K562 (cell line): ENCODE measurements at regions not wholly inside any gene's neighbourhood (a gene's known extent, or its start where the extent isn't known, plus 50 kb on each side); places are given as distances from the start of the nearest gene placed in this dataset.

Experiments
- ATAC-seq: fragments of 200-7000 bp; cut with Tn5 transposase; 3 replicates; pipeline ENCODE4 v1.9.1; 2020; ENCODE audit warnings: moderate library complexity
- BruUV-seq: library from RNA; stranded (reverse); fragments of 400-500 nt; replicated peaks from 2 replicates; lab custom pipeline; 2021; lab: Mats Ljungman, UMichigan
- CTCF ChIA-PET: fragments of 300-600 bp; formaldehyde crosslinking; extraction: SDS; loops from one replicate; lab custom pipeline; 2021; ENCODE audit warnings: low intra/inter-chr PET ratio; lab: Yijun Ruan, JAX
- POLR2A ChIA-PET: fragments of 300-600, 350-650 bp; sonication (Branson Sonifier 250); formaldehyde crosslinking; extraction: SDS; loops from one replicate; lab custom pipeline; 2021; ENCODE audit warnings: antibody characterized with exemption, inconsistent platforms; lab: Yijun Ruan, JAX
- DNase-seq, 4 experiments: peaks; one replicate each; pipeline versions ENCODE4 v3.0.0 to v3.0.0-alpha.2; 2011 to 2018; ENCODE audit warnings: low spot score in 3 of 4, mixed read lengths in 3 of 4; ENCODE audit errors: extremely low read depth in 1 of 4
- FAIRE-seq: peaks from 2 replicates; lab custom pipeline; 2011; peaks lifted over from hg19 to GRCh38; lab: Jason Lieb, UNC
- H2AFZ ChIP-seq: 2 replicates; pipeline ENCODE4 v1.6.0; 2011; ENCODE audit warnings: low read depth, low read length, control low read depth, inconsistent platforms
- H3K27ac ChIP-seq: fragments of 200-600 bp; 3 replicates; pipeline ENCODE4 v1.8.0; 2011; ENCODE audit warnings: low read depth, mild to moderate bottlenecking, control low read depth, inconsistent platforms, low read length, moderate library complexity, mixed read lengths; ENCODE audit errors: extremely low read depth
- H3K27me3 ChIP-seq, 2 experiments: fragments of 300-600 bp in 1 of 2; 2 replicates in 1 of 2; 3 replicates in 1 of 2; pipeline versions ENCODE4 v1.6.0 to v1.8.0; 2011; ENCODE audit warnings: inconsistent platforms in 2 of 2, low read length in 2 of 2, mild to moderate bottlenecking in 1 of 2, mixed read lengths in 1 of 2, moderate library complexity in 1 of 2; ENCODE audit not compliant: control insufficient read depth in 2 of 2, insufficient read depth in 2 of 2
- H3K36me3 ChIP-seq: fragments of 300-600 bp; 3 replicates; pipeline ENCODE4 v1.8.0; 2011; ENCODE audit warnings: mild to moderate bottlenecking, low read length, inconsistent platforms; ENCODE audit not compliant: control insufficient read depth, insufficient read depth
- H3K4me1 ChIP-seq, 2 experiments: fragments of 200-600 bp in 1 of 2; replicated peaks in 1 of 2; 2 replicates in 1 of 2; 3 replicates in 1 of 2; pipeline versions ENCODE4 v1.5.1 to v1.8.0; 2011; ENCODE audit warnings: inconsistent platforms in 2 of 2, low read length in 2 of 2, mild to moderate bottlenecking in 1 of 2, mixed read lengths in 1 of 2, moderate library complexity in 1 of 2; ENCODE audit not compliant: control insufficient read depth in 2 of 2, insufficient read depth in 2 of 2
- H3K4me2 ChIP-seq: 2 replicates; pipeline ENCODE4 v1.6.1; 2011; ENCODE audit warnings: low read length, control low read depth, inconsistent platforms, mixed read lengths; ENCODE audit not compliant: insufficient read depth
- H3K4me3 ChIP-seq: fragments of 200-600 bp; sonication (generic), shearing (Covaris generic); 2 replicates; pipeline ENCODE4 v1.5.1; 2016; ENCODE audit warnings: control low read depth, inconsistent platforms
- H3K79me2 ChIP-seq: fragments of 200-600 bp; 3 replicates; pipeline ENCODE4 v1.8.0; 2011; ENCODE audit warnings: low read length, inconsistent platforms; ENCODE audit not compliant: control insufficient read depth, insufficient read depth
- H3K9ac ChIP-seq, 2 experiments: 2 replicates each; pipeline versions ENCODE4 v1.6.0 to v1.6.1; 2011; ENCODE audit warnings: low read depth in 2 of 2, low read length in 2 of 2, control low read depth in 1 of 2, inconsistent platforms in 1 of 2, mild to moderate bottlenecking in 1 of 2, mixed read lengths in 1 of 2; ENCODE audit not compliant: insufficient read depth in 1 of 2
- H3K9me1 ChIP-seq: one replicate; pipeline ENCODE4 v1.6.0; 2011; ENCODE audit warnings: inconsistent platforms, mild to moderate bottlenecking, low read length, moderate library complexity; ENCODE audit not compliant: control insufficient read depth, insufficient read depth
- H3K9me3 ChIP-seq: replicated peaks from 2 replicates; pipeline ENCODE4 v1.5.1; 2011; ENCODE audit warnings: low read depth, low read length, inconsistent platforms; ENCODE audit not compliant: control insufficient read depth, insufficient read depth
- H4K20me1 ChIP-seq: replicated peaks from 2 replicates; pipeline ENCODE4 v1.6.1; 2011; ENCODE audit warnings: low read length, inconsistent platforms, mixed read lengths; ENCODE audit not compliant: control insufficient read depth, insufficient read depth
- ADNP ChIP-seq: fragments of 200-800 bp; sonication (Bioruptor generic); IDR thresholded peaks from 2 replicates; pipeline ENCODE4 v1.6.1; 2016; ENCODE audit warnings: missing genetic modification characterization, missing compliant biosample characterization
- CCAR2 ChIP-seq: fragments of 200-400 bp; formaldehyde crosslinking; IDR thresholded peaks from 2 replicates; pipeline ENCODE4 v1.6.1; 2017; ENCODE audit warnings: mild to moderate bottlenecking, low read depth, low read length
- CEBPG ChIP-seq, 3 experiments: fragments of 200-800 bp in 1 of 3; sonication (Bioruptor generic) in 1 of 3; sonication (generic) in 1 of 3; formaldehyde crosslinking in 1 of 3; IDR thresholded peaks in 2 of 3; conservative IDR thresholded peaks in 1 of 3; 2 replicates each; pipeline versions ENCODE4 v1.6.1 to v1.8.0; 2016 to 2022; ENCODE audit warnings: missing compliant biosample characterization in 2 of 3, missing genetic modification characterization in 2 of 3, mild to moderate bottlenecking in 1 of 3, missing genetic modification reagents in 1 of 3
- ETV6 ChIP-seq, 3 experiments: fragments of 150-350 bp in 1 of 3; sonication (generic) in 1 of 3; formaldehyde crosslinking in 1 of 3; IDR thresholded peaks; 2 replicates each; pipeline versions ENCODE4 v1.6.1 to v1.8.0; 2014 to 2022; ENCODE audit warnings: borderline replicate concordance in 2 of 3, low read depth in 2 of 3, antibody characterized with exemption in 1 of 3, low read length in 1 of 3, mild to moderate bottlenecking in 1 of 3, missing genetic modification reagents in 1 of 3
- HNRNPLL ChIP-seq: fragments of 200-400 bp; formaldehyde crosslinking; IDR thresholded peaks from 2 replicates; pipeline ENCODE4 v1.6.1; 2017; ENCODE audit warnings: low read length, low read depth, mild to moderate bottlenecking; ENCODE audit not compliant: poor library complexity, severe bottlenecking
- MCM3 ChIP-seq: fragments of 450-650 bp; IDR thresholded peaks from 2 replicates; pipeline ENCODE4 v1.6.1; 2016
- MYC ChIP-seq, 2 experiments: fragments of 250-450 bp in 1 of 2; sonication (Bioruptor Pico) in 1 of 2; IDR thresholded peaks; 2 replicates each; pipeline versions ENCODE4 v1.5.1 to v1.6.1; 2012 to 2021; ENCODE audit warnings: low read depth in 2 of 2, borderline replicate concordance in 1 of 2, improper control_type of control experiment in 1 of 2, low read length in 1 of 2, mild to moderate bottlenecking in 1 of 2, moderate library complexity in 1 of 2
- RCOR1 ChIP-seq, 2 experiments: IDR thresholded peaks; 2 replicates each; pipeline ENCODE4 v1.6.1; 2012; ENCODE audit warnings: low read depth in 2 of 2, low read length in 2 of 2, borderline replicate concordance in 1 of 2, improper control_type of control experiment in 1 of 2
- SIN3A ChIP-seq, 2 experiments: fragments of 150-350 bp in 1 of 2; IDR thresholded peaks; 2 replicates each; pipeline ENCODE4 v1.6.1; 2011 to 2016; ENCODE audit warnings: borderline replicate concordance in 2 of 2, low read depth in 2 of 2, low read length in 2 of 2, mild to moderate bottlenecking in 2 of 2, moderate library complexity in 2 of 2; ENCODE audit not compliant: control insufficient read depth in 1 of 2
- SRSF9 ChIP-seq: fragments of 200-400 bp; formaldehyde crosslinking; IDR thresholded peaks from 2 replicates; pipeline ENCODE4 v1.6.1; 2017; ENCODE audit warnings: low read depth, low read length, borderline replicate concordance
- U2AF1 ChIP-seq: fragments of 200-400 bp; formaldehyde crosslinking; optimal IDR thresholded peaks from 2 replicates; pipeline ENCODE3; 2017; ENCODE audit warnings: mild to moderate bottlenecking, low read depth, low read length, moderate library complexity
- ZFP1 ChIP-seq: fragments of 450-650 bp; formaldehyde crosslinking; IDR thresholded peaks from 2 replicates; pipeline ENCODE4 v1.4.0; 2020; ENCODE audit warnings: mild to moderate bottlenecking, mixed read lengths
- ZNF766 ChIP-seq: fragments of 200-800 bp; sonication (Bioruptor generic); conservative IDR thresholded peaks from 2 replicates; pipeline ENCODE4 v1.6.1; 2016; ENCODE audit warnings: missing genetic modification characterization, missing compliant biosample characterization
- ZNF780A ChIP-seq: fragments of 250-450 bp; sonication (Bioruptor Pico); IDR thresholded peaks from 2 replicates; pipeline ENCODE4 v1.5.0; 2021; ENCODE audit warnings: mild to moderate bottlenecking
- in situ Hi-C: fragments of 300-500 bp; cut with MboI; formaldehyde crosslinking; loops from 4 replicates; pipeline ENCODE4 v1.15.0; 2018; ENCODE audit warnings: inconsistent platforms, mixed read lengths
- intact Hi-C: fragments of 100-400 bp; cut with micrococcal nuclease; formaldehyde crosslinking; loops from 2 replicates; pipeline ENCODE4 v1.14.2; 2022
- TF ChIP-seq, protein P1 (sequence below): fragments of 450-650 bp; formaldehyde crosslinking; IDR thresholded peaks from 2 replicates; pipeline ENCODE4 v1.4.0; 2022; ENCODE audit warnings: missing genetic modification characterization
- TF ChIP-seq, protein P2 (sequence below): IDR thresholded peaks from 2 replicates; pipeline ENCODE4 v1.6.1; 2011; ENCODE audit not compliant: insufficient read length; ENCODE audit errors: extremely low read depth
- TF ChIP-seq, protein P3 (sequence below): fragments of 450-650 bp; IDR thresholded peaks from 2 replicates; pipeline ENCODE4 v1.6.1; 2016; ENCODE audit warnings: mild to moderate bottlenecking

DNA sequence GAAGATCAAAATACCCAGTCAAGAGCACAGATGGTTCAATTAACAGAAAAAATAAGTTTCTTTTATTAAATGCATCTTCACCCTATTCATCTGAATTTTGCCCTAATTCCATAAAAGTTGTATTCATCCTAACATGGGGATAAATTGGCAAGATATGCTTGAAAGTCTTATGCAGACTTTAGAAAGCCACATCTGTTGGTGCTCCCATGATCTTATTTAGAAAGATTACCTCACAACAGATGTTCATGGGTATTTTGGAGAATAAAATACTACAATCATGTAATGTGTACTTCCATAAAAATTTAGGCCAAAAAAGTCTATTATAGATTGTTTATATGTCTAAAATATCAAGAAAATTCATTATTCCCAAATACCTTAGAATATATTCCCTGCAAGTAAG lies 510.3 kb downstream of the TECRL start (continued):
- TF ChIP-seq U2AF1 (no peak), ETV6 (IDR thresholded peaks at IDR 0.05; ENCODE audit: borderline replicate concordance in 1 of 2, low read depth in 2 of 2, low read length in 1 of 2) (no peak), ETV6 (CRISPR knock-in tag; IDR thresholded peaks at IDR 0.05; ENCODE audit: borderline replicate concordance) (no peak), MCM3 (no peak), RCOR1 (IDR thresholded peaks at IDR 0.05; ENCODE audit: borderline replicate concordance in 1 of 2, low read depth in 2 of 2, low read length in 2 of 2) (no peak), ZNF766 (CRISPR knock-in tag) (no peak), ADNP (tag) (no peak), MYC (IDR thresholded peaks at IDR 0.05; ENCODE audit: low read depth, low read length) (no peak), MYC (CRISPR knock-in tag; IDR thresholded peaks at IDR 0.05; ENCODE audit: borderline replicate concordance, low read depth) (no peak), ZNF780A (CRISPR knock-in tag) (no peak)
- TF ChIP-seq, protein P1, sequence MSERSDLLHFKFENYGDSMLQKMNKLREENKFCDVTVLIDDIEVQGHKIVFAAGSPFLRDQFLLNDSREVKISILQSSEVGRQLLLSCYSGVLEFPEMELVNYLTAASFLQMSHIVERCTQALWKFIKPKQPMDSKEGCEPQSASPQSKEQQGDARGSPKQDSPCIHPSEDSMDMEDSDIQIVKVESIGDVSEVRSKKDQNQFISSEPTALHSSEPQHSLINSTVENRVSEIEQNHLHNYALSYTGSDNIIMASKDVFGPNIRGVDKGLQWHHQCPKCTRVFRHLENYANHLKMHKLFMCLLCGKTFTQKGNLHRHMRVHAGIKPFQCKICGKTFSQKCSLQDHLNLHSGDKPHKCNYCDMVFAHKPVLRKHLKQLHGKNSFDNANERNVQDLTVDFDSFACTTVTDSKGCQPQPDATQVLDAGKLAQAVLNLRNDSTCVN (CRISPR knock-in tag): no peak

DNA sequence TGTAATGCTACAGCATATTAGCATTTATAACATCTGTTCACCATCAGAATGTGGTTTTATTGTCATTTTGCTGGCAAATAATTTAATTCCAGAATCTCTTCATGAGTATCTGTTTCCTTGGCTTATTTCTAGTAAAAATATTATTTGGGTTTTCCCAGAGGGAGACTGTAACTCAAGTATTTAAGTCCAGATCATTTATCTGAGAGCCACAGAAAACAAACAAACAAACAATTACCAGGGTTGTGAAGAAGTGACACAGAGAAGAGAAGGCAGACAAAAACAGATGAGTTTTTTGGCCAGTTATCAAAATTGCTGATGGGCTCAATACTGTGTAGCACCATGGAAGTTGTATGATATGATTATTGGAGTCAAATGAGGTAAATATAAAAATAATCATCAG lies 515.1 kb downstream of the TECRL start:
- POLR2A ChIA-PET: no interaction called here
- no peak for FAIRE-seq
- TF ChIP-seq CCAR2 (no peak), CEBPG (CRISPR knock-in tag; IDR thresholded peaks at IDR 0.05) (no peak), CEBPG (tag; conservative IDR thresholded peaks at IDR 0.05 in 1 of 2, IDR thresholded peaks at IDR 0.05 in 1 of 2) (no peak), SRSF9 (no peak), SIN3A (IDR thresholded peaks at IDR 0.05; ENCODE audit: borderline replicate concordance in 2 of 2, control insufficient read depth in 1 of 2, low read depth in 2 of 2, low read length in 2 of 2) (no peak), ZFP1 (no peak), HNRNPLL (no peak)
- TF ChIP-seq, protein P2, sequence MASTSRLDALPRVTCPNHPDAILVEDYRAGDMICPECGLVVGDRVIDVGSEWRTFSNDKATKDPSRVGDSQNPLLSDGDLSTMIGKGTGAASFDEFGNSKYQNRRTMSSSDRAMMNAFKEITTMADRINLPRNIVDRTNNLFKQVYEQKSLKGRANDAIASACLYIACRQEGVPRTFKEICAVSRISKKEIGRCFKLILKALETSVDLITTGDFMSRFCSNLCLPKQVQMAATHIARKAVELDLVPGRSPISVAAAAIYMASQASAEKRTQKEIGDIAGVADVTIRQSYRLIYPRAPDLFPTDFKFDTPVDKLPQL: no peak
- TF ChIP-seq, protein P3, sequence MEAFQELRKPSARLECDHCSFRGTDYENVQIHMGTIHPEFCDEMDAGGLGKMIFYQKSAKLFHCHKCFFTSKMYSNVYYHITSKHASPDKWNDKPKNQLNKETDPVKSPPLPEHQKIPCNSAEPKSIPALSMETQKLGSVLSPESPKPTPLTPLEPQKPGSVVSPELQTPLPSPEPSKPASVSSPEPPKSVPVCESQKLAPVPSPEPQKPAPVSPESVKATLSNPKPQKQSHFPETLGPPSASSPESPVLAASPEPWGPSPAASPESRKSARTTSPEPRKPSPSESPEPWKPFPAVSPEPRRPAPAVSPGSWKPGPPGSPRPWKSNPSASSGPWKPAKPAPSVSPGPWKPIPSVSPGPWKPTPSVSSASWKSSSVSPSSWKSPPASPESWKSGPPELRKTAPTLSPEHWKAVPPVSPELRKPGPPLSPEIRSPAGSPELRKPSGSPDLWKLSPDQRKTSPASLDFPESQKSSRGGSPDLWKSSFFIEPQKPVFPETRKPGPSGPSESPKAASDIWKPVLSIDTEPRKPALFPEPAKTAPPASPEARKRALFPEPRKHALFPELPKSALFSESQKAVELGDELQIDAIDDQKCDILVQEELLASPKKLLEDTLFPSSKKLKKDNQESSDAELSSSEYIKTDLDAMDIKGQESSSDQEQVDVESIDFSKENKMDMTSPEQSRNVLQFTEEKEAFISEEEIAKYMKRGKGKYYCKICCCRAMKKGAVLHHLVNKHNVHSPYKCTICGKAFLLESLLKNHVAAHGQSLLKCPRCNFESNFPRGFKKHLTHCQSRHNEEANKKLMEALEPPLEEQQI: no peak

More for the DNA sequence above, 515.1 kb downstream of the TECRL start:
- DNase-seq (no peak), ATAC-seq (no peak)
- H3K4me1 ChIP-seq: no peaks in the 10 kb centered on the region
- H3K79me2 ChIP-seq: no peaks in the 10 kb centered on the region
- CTCF ChIA-PET: no interaction called here
- no peak overlapping the region for H2AFZ ChIP-seq
- intact Hi-C loops: no loop called here
- no peak overlapping the region for H3K4me2 ChIP-seq
- no peak overlapping the region for H3K4me3 ChIP-seq
- no TSS peak for BruUV-seq
- H3K9me1 ChIP-seq: no peaks in the 10 kb centered on the region
- H3K36me3 ChIP-seq: no peaks in the 10 kb centered on the region
- no peaks in the 10 kb centered on the region for H4K20me1 ChIP-seq
- no peak overlapping the region for H3K9ac ChIP-seq
- in situ Hi-C loops: no loop called here
- no peaks in the 10 kb centered on the region for H3K9me3 ChIP-seq
- H3K27me3 ChIP-seq: no peaks in the 10 kb centered on the region
- H3K27ac ChIP-seq: no peak overlapping the region
